H1 (cell line): ENCODE measurements at regions not wholly inside any gene's neighbourhood (a gene's known extent, or its start where the extent isn't known, plus 50 kb on each side); places are given as distances from the start of the nearest gene placed in this dataset.

Experiments used
- CTCF ChIA-PET: fragments of 300-600 bp; sonication (Branson Sonifier 250); formaldehyde crosslinking; loops from one replicate; lab custom pipeline; 2021; ENCODE audit not compliant: partially characterized antibody; lab: Charles Lee
- POLR2A ChIA-PET: fragments of 300-600 bp; sonication (Branson Sonifier 250); formaldehyde crosslinking; loops from one replicate; lab custom pipeline; 2021; ENCODE audit warnings: inconsistent platforms; ENCODE audit not compliant: partially characterized antibody; lab: Charles Lee
- DNase-seq, 2 experiments: peaks; one replicate each; pipeline versions ENCODE4 v3.0.0 to v3.0.0-alpha.2; 2010 to 2022; ENCODE audit warnings: low spot score in 2 of 2, low read depth in 1 of 2, mixed read lengths in 1 of 2
- FAIRE-seq: peaks from 2 replicates; lab custom pipeline; 2011; peaks lifted over from hg19 to GRCh38; lab: Jason Lieb, UNC
- H2AFZ ChIP-seq: 2 replicates; pipeline ENCODE4 v1.8.1; 2012; ENCODE audit warnings: low read length, inconsistent platforms
- H2AK5ac ChIP-seq: 2 replicates; pipeline ENCODE4 v1.6.1; 2013; ENCODE audit warnings: low read depth, low read length
- H2BK120ac ChIP-seq: replicated peaks from 2 replicates; pipeline ENCODE3; 2013; ENCODE audit warnings: low read depth, low read length, inconsistent platforms
- H2BK12ac ChIP-seq: 2 replicates; pipeline ENCODE4 v1.6.1; 2013; ENCODE audit warnings: low read depth, low read length
- H2BK15ac ChIP-seq: 2 replicates; pipeline ENCODE4 v1.6.1; 2013; ENCODE audit warnings: low read length
- H2BK20ac ChIP-seq: 2 replicates; pipeline ENCODE4 v1.6.1; 2013; ENCODE audit warnings: low read length
- H2BK5ac ChIP-seq: 2 replicates; pipeline ENCODE4 v1.6.1; 2013; ENCODE audit warnings: low read depth, low read length
- H3K14ac ChIP-seq: 2 replicates; pipeline ENCODE4 v1.6.1; 2013; ENCODE audit warnings: inconsistent platforms; ENCODE audit not compliant: insufficient read length
- H3K18ac ChIP-seq: 2 replicates; pipeline ENCODE4 v1.6.1; 2013; ENCODE audit warnings: low read length; ENCODE audit errors: extremely low read depth
- H3K23ac ChIP-seq: 2 replicates; pipeline ENCODE4 v1.6.1; 2013; ENCODE audit warnings: inconsistent platforms; ENCODE audit not compliant: insufficient read length
- H3K23me2 ChIP-seq: 2 replicates; pipeline ENCODE4 v1.6.1; 2013; ENCODE audit warnings: low read depth, low read length
- H3K27ac ChIP-seq: 2 replicates; pipeline ENCODE4 v1.6.1; 2011; ENCODE audit warnings: low read depth, low read length, inconsistent platforms
- H3K27me3 ChIP-seq, 4 experiments: replicated peaks in 1 of 4; 1 replicate in 1 of 4; 2 replicates in 3 of 4; pipeline versions ENCODE4 v1.6.1 to v1.8.1; 2011 to 2013; ENCODE audit warnings: low read length in 3 of 4, mild to moderate bottlenecking in 3 of 4, inconsistent platforms in 2 of 4, mixed read lengths in 2 of 4, moderate library complexity in 1 of 4; ENCODE audit not compliant: control insufficient read depth in 3 of 4, insufficient read depth in 3 of 4; ENCODE audit errors: extremely low read depth in 1 of 4
- H3K36me3 ChIP-seq, 4 experiments: 2 replicates each; pipeline versions ENCODE4 v1.6.1 to v1.8.1; 2011 to 2013; ENCODE audit warnings: mild to moderate bottlenecking in 4 of 4, low read length in 3 of 4, moderate library complexity in 2 of 4, control low read depth in 1 of 4, inconsistent platforms in 1 of 4; ENCODE audit not compliant: insufficient read depth in 4 of 4, control insufficient read depth in 2 of 4
- H3K4ac ChIP-seq: replicated peaks from 2 replicates; pipeline ENCODE3; 2013; ENCODE audit warnings: low read length, low read depth, mixed read lengths, inconsistent platforms; ENCODE audit not compliant: insufficient read length
- H3K4me1 ChIP-seq, 4 experiments: replicated peaks in 1 of 4; 1 replicate in 1 of 4; 2 replicates in 3 of 4; pipeline versions ENCODE4 v1.6.1 to v1.8.1; 2011 to 2013; ENCODE audit warnings: low read length in 3 of 4, inconsistent platforms in 2 of 4, mixed read lengths in 1 of 4; ENCODE audit not compliant: insufficient read depth in 4 of 4, control insufficient read depth in 3 of 4
- H3K4me2 ChIP-seq, 2 experiments: 2 replicates each; pipeline versions ENCODE4 v1.6.1 to v1.8.1; 2011 to 2013; ENCODE audit warnings: low read depth in 2 of 2, low read length in 2 of 2, control low read depth in 1 of 2, inconsistent platforms in 1 of 2, mild to moderate bottlenecking in 1 of 2; ENCODE audit not compliant: insufficient read depth in 1 of 2
- H3K4me3 ChIP-seq, 4 experiments: fragments of 200-600, 300-600 bp in 1 of 4; sonication (generic), shearing (Covaris generic), sonication (Bioruptor Twin) in 1 of 4; 2 replicates each; pipeline versions ENCODE4 v1.5.1 to v1.8.1; 2011 to 2016; ENCODE audit warnings: low read length in 4 of 4, low read depth in 3 of 4, control low read depth in 2 of 4, inconsistent platforms in 2 of 4, mild to moderate bottlenecking in 2 of 4, mixed read lengths in 1 of 4, moderate library complexity in 1 of 4; ENCODE audit not compliant: insufficient read depth in 2 of 4; ENCODE audit errors: extremely low read depth in 1 of 4
- H3K56ac ChIP-seq: replicated peaks from 2 replicates; pipeline ENCODE3; 2013; ENCODE audit warnings: low read depth, mild to moderate bottlenecking, mixed read lengths, low read length, inconsistent platforms; ENCODE audit not compliant: insufficient read length
- H3K79me1 ChIP-seq: 2 replicates; pipeline ENCODE4 v1.6.1; 2013; ENCODE audit warnings: low read depth, low read length, control low read depth
- H3K79me2 ChIP-seq, 2 experiments: 2 replicates each; pipeline versions ENCODE4 v1.6.1 to v1.8.1; 2012 to 2013; ENCODE audit warnings: low read length in 2 of 2, mild to moderate bottlenecking in 2 of 2, inconsistent platforms in 1 of 2; ENCODE audit not compliant: insufficient read depth in 2 of 2, control insufficient read depth in 1 of 2
- H3K9ac ChIP-seq, 4 experiments: replicated peaks in 1 of 4; 1 replicate in 1 of 4; 2 replicates in 3 of 4; pipeline versions ENCODE4 v1.6.1 to v1.8.1; 2011 to 2013; ENCODE audit warnings: low read depth in 3 of 4, low read length in 3 of 4, control low read depth in 2 of 4, mild to moderate bottlenecking in 2 of 4, moderate library complexity in 2 of 4, inconsistent platforms in 1 of 4; ENCODE audit errors: extremely low read depth in 1 of 4
- H3K9me3 ChIP-seq, 2 experiments: 2 replicates each; pipeline versions ENCODE4 v1.6.1 to v1.8.1; 2012 to 2013; ENCODE audit warnings: mild to moderate bottlenecking in 2 of 2, moderate library complexity in 2 of 2, control low read depth in 1 of 2, inconsistent platforms in 1 of 2, low read depth in 1 of 2, low read length in 1 of 2, mixed read lengths in 1 of 2; ENCODE audit not compliant: insufficient read depth in 2 of 2
- H4K20me1 ChIP-seq, 2 experiments: replicated peaks in 1 of 2; 2 replicates each; pipeline versions ENCODE3 to v1.8.1; 2011 to 2013; ENCODE audit warnings: inconsistent platforms in 2 of 2, low read length in 2 of 2, mild to moderate bottlenecking in 1 of 2; ENCODE audit not compliant: insufficient read depth in 2 of 2, control insufficient read depth in 1 of 2
- H4K5ac ChIP-seq: 2 replicates; pipeline ENCODE4 v1.6.1; 2013; ENCODE audit warnings: low read length, low read depth, mixed read lengths, inconsistent platforms; ENCODE audit not compliant: insufficient read length
- H4K8ac ChIP-seq: 2 replicates; pipeline ENCODE4 v1.8.0; 2013; ENCODE audit warnings: mild to moderate bottlenecking, moderate library complexity, low read length, inconsistent platforms; ENCODE audit not compliant: insufficient read depth; ENCODE audit errors: extremely low read depth
- H4K91ac ChIP-seq: replicated peaks from 2 replicates; pipeline ENCODE3; 2013; ENCODE audit warnings: low read length, mixed read lengths, inconsistent platforms; ENCODE audit not compliant: insufficient read length
- BACH1 ChIP-seq: IDR thresholded peaks from 2 replicates; pipeline ENCODE4 v1.6.1; 2012; ENCODE audit warnings: low read length, improper control_type of control experiment
- CBX5 ChIP-seq: fragments of 300-800, 300-1000 bp; sonication (generic); IDR thresholded peaks from 2 replicates; pipeline ENCODE4 v1.7.1; 2016; ENCODE audit warnings: antibody characterized with exemption, low read length, low read depth
- CEBPB ChIP-seq: IDR thresholded peaks from 2 replicates; pipeline ENCODE4 v1.6.1; 2012; ENCODE audit warnings: low read depth, low read length
- CREB1 ChIP-seq: IDR thresholded peaks from 2 replicates; pipeline ENCODE4 v1.6.1; 2012; ENCODE audit warnings: inconsistent platforms
- JUND ChIP-seq: IDR thresholded peaks from 2 replicates; pipeline ENCODE4 v1.6.1; 2011; ENCODE audit warnings: mild to moderate bottlenecking, improper control_type of control experiment, low read length
- KDM4A ChIP-seq: IDR thresholded peaks from one replicate; pipeline ENCODE4 v1.7.1; 2012; ENCODE audit warnings: low read depth, mild to moderate bottlenecking, moderate library complexity, low read length, inconsistent platforms; ENCODE audit not compliant: severe bottlenecking
- KDM5A ChIP-seq: fragments of 200-600 bp; IDR thresholded peaks from 2 replicates; pipeline ENCODE4 v1.7.1; 2012; ENCODE audit warnings: mild to moderate bottlenecking, low read length, inconsistent platforms, mixed read lengths
- SIX5 ChIP-seq: IDR thresholded peaks from 2 replicates; pipeline ENCODE4 v1.6.1; 2011; ENCODE audit warnings: mild to moderate bottlenecking, low read depth, low read length
- SUZ12 ChIP-seq: fragments of 200-600 bp; sonication (generic); IDR thresholded peaks from 2 replicates; pipeline ENCODE4 v1.6.1; 2012; ENCODE audit warnings: mild to moderate bottlenecking, inconsistent platforms, low read length, moderate library complexity, mixed read lengths
- TAF1 ChIP-seq: IDR thresholded peaks from 2 replicates; pipeline ENCODE4 v1.6.1; 2011; ENCODE audit warnings: mild to moderate bottlenecking, low read depth, low read length
- TAF7 ChIP-seq: optimal IDR thresholded peaks from 2 replicates; pipeline ENCODE3; 2011; ENCODE audit warnings: low read depth, mild to moderate bottlenecking, inconsistent platforms, low read length, moderate library complexity, borderline replicate concordance
- TCF12 ChIP-seq: IDR thresholded peaks from 2 replicates; pipeline ENCODE4 v1.6.1; 2011; ENCODE audit warnings: low read depth, mild to moderate bottlenecking, low read length
- WGBS, 2 experiments: shearing (Covaris generic) in 1 of 2; methylation state at CpG; one replicate each; pipeline versions ENCODE4 v1.1.6 to v1.1.7; 2013 to 2015; ENCODE audit warnings: low lambda C conversion rate in 2 of 2, mixed read lengths in 2 of 2, inconsistent platforms in 1 of 2, low coverage in 1 of 2, missing lambda C conversion rate in 1 of 2; ENCODE audit not compliant: insufficient replicate concordance in 2 of 2, insufficient coverage in 1 of 2, insufficient read length in 1 of 2; ENCODE audit errors: extremely low coverage in 1 of 2, missing lambda C conversion rate in 1 of 2; 5-methylcytosine and 5-hydroxymethylcytosine counted together

DNA sequence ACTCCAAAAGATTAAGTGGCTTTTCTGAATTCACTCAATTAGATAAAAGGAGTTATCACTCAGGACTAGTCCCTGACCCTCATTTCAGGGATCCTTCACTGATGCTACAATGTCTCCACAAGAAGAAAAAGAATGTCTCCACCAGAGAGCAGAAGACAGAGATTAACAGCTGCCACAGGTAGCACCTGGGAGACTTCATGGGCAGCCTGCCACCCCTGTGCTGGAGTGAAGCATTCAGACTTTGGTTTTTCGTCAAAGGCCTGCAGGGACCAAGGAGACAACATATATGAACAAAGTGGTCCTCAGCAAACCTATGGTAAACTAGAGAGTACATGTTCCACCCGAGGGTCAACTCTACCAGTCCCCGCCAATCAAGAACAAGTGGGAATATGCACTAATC, 197.0 kb upstream of the ACVR2A start:
- 90% methylated on average over 3 of the region's 3 CpGs; no CpG with 5 or more reads in 1 of the 2 experiments for WGBS, 2 experiments

More for the DNA sequence above, 197.0 kb upstream of the ACVR2A start:
- Histone ChIP-seq H3K4me3 (no peak overlapping the region), H2AK5ac (no peak overlapping the region), H3K9ac (no peak overlapping the region), H3K56ac (no peak overlapping the region), H2BK5ac (no peak overlapping the region), H4K91ac (peak overlapping the region; percentile 58), H3K27me3 (no peaks in the 10 kb centered on the region), H2AFZ (no peak overlapping the region), H4K20me1 (no peaks in the 10 kb centered on the region), H2BK12ac (no peak overlapping the region), H2BK120ac (no peak overlapping the region), H3K4me2 (peak overlapping the region in 1 of 2 experiments; percentile 26; a peak in 1 of 4 replicates), H2BK15ac (no peak overlapping the region), H3K4me1 (peaks cover 3 to 13% (median 8%) of the 10 kb centered on the region in 4 experiments; a peak in 6 of 7 replicates), H3K79me2 (no peaks in the 10 kb centered on the region), H2BK20ac (no peak overlapping the region), H3K36me3 (no peaks in the 10 kb centered on the region), H3K23ac (no peak overlapping the region), H4K8ac (no peak overlapping the region), H4K5ac (peak overlapping the region; percentile 73), H3K9me3 (no peaks in the 10 kb centered on the region), H3K4ac (no peak overlapping the region), H3K79me1 (no peaks in the 10 kb centered on the region), H3K14ac (peak overlapping the region; percentile 44), H3K18ac (peak overlapping the region; percentile 66; the same call in 1 of the 2 replicates), H3K27ac (no peak overlapping the region), H3K23me2 (no peaks in the 10 kb centered on the region)
- CTCF ChIA-PET = no interaction called here
- TF ChIP-seq TAF7 (no peak), CREB1 (no peak), SUZ12 (no peak), KDM5A (no peak), JUND (no peak), CBX5 (no peak), BACH1 (no peak), CEBPB (no peak), TAF1 (no peak), SIX5 (no peak), TCF12 (no peak), KDM4A (no peak)
- no peak for DNase-seq
- POLR2A ChIA-PET = no interaction called here
- FAIRE-seq = no peak
